T-helper 9 cell (primary cell): ENCODE measurements at regions not wholly inside any gene's neighbourhood (a gene's known extent, or its start where the extent isn't known, plus 50 kb on each side); places are given as distances from the start of the nearest gene placed in this dataset.

Source experiments
- DNase-seq: peaks from one replicate; pipeline ENCODE4 v3.0.0-alpha.2; 2020

DNA sequence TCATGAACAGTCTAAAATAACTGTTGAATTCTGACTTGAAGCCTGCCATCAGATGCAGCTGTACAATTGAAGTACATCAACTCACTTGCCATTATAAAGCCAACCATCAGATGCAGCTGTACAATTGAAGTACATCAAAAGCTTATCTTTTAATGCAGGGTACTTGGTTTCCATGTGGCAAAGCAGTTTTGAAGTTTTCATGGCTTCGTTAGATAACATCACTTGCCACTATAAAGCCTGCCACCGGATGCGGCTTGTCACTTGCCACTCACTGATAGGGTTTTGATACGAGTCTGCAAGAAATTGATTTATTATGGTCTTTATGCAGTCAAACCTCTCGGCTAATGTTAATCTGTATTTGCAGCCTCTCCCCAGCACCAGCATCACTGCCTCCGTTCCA is 1605.8 kb downstream of the SUCLG1 start:
- DNase-seq = no peak

DNA sequence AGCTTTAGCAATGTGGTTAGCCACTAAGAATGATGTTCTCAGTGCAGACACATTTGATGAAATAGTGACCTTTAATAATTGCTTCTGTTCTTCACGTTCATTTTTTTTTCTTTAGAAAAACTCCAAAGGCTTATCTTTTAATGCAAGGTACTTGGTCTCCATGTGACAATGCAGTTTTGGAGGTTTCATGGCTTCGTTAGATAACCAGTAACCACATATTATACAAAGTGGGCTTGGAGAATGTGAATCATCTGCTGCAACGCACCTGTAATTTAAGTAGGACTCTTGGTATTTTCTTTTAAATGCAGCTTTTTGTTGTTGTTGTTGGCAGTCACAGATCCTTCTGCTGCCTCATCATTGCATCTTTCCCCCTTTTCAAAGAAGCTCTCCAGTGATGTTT is 1606.3 kb downstream of the SUCLG1 start:
- no peak for DNase-seq

DNA sequence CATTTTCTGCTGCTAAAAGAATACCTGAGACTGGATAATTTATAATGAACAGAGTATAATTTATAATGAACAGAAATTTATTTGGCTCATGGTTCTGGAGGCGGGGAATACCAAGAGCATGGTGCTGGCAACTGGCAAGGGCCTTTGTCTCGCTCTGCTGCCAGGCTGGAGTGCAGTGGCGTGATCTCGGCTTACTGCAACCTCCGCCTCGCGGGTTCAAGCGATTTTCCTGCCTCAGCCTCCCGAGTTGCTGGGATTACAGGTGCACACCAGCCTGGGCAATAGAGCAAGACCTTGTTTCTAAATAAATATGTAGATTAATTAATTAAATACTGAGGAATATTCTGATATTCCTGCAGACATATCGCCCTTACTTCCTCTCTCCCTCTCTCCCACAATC is 1610.8 kb downstream of the SUCLG1 start:
- DNase-seq = no peak

DNA sequence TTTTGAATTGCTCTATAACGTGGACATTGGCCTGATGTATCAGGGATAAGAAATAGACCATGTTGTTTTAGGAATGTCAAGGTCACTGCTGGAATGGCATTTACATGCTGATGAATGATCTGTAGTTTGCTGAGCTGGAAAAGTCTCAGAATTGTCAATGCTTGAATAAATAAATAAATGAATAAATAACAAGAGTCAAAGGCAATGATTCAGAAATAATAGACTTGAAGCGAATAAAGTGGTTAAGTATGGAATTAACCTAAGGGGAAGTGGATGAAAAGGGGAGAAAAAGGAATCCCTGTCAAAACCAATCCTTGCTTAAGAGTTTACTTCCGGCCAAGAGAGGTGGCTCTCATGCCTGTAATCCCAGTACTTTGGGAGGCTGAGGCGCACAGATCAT is 1620.0 kb downstream of the SUCLG1 start:
- no peak for DNase-seq

DNA sequence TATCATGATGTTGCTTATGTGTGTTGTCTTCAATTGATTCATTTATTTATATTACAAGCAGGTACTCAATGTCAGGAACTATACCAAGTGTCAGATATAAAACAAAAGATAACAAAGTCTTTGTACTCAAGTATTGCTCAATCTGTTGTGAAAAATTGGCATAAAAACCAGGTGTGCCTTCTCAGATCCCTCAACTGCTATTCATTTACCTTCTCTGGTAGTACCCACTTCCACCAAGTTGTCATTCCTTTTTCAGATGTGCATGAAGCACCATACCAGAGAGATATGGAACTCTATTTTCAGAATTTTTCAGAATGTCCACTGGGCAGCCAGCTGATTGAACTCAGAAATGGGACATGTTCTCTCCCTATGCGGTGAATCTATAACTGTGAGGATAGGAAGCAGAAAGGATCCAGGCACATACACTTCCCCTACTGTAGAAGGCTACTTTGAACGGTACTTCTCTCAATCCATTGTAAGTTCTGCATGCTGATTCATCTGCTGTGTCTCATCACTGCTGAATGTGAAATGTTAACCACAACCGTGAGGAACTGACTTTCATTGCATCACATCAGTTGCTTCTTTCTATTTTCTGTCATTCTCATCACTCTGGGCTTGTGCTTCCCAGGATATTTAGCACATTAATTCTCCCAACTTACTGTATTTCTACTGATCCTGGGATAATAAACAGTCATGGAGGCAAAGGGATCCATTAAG is 1621.3 kb downstream of the SUCLG1 start:
- DNase-seq = no peak

DNA sequence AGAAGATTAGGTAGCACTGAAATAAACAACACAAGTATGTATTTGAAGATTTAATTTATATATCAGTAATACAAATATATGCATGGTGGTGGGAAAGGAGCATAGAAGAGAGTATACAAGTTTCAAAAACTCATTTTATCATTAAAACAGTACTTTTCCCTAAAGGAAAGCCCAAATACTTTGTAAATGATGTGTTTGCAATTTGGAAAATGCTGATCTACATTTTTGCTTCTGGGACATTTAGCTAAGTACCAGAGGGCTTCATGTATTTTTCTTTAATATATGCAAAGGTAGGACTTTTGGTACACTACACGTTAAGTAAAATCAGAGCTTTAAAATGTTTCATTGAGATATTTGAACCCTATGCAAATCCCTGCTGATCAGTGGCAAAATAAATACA is 1624.2 kb downstream of the SUCLG1 start:
- no peak for DNase-seq

DNA sequence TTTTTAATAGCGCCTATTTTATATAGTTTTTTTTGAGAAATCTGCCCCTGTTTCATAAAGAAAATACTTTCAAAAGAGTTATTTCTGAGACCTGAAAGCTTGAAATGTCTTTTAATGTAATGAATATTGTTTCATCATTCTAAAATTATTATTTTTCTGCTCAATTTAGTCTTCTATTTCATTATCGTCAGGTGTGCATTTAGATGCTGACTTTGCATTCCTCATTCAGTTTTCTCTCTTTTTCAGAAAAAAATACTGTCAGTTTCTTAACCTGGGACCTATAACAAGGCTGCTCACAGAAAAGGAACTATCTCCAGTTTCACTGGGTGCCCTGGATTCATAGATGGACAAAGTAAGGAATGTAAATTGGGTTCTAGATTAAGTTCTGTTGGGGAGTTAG is 1631.7 kb downstream of the SUCLG1 start:
- no peak for DNase-seq

DNA sequence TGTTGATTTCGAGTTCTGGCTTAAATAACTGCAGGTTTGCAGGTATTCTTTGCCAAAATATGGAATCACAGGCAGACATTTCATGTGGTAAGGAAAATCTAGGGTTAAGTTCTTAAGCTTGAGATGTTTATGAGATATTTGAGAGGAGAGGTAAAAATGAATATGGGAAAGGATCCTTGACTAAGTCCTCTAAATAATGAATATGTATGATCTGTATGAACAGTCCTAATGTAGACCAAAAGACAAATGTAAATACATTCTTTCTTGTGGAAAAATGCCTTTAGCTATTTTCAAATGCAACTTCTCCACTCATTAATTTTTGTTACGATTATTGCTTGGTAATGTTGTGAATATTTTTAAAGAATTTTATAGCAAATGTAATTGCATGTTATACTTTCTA is 1632.6 kb downstream of the SUCLG1 start:
- DNase-seq = no peak

DNA sequence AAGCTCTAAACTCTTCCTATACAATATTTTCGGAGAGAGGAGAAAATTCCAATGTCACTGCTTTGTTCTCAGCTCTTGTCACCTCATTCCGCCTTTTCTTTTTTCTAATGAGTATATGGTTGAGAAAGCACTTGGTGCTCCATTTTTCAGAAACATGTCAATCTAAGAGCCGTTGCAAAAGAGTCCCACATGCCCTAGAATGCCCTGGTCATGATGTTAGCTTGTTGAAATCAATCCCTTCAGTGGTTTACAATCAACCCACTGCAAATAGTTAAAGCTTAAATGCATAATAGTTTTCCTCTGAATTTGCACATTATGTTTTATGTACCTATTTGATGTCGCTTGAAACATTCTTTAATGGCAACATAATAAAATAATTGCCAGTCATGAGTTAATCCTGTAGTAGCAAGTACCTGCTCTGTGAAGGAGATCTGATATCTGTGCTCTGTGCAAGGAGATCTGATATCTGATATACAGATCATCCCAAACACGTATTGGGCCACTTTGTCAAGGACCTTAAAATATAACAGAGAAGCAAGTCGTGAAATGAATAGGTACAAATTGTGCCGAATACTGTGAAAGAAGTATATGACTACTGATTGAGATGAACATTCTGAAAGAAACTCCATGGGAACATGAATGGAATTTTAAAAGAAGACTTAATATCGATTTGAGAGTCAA is 1633.5 kb downstream of the SUCLG1 start:
- DNase-seq = no peak

DNA sequence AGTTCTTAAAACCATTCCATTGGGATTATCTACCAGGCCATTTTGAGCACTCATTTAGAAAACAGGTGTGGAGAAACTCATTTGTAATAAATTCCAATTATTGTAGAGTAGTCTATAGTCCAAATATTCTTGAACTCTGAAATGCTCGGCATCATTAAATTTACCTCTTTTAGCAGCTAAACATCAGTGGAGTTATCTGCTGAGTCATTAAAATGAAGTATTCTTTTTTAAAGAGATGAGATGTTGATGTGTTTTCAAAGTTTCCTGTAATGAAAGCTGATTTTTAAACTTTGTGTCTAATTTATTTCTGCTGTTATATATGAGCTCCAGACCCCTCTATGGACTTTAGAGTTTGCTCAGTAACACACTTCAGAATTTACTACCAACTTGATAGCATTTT is 1635.2 kb downstream of the SUCLG1 start:
- DNase-seq = no peak

DNA sequence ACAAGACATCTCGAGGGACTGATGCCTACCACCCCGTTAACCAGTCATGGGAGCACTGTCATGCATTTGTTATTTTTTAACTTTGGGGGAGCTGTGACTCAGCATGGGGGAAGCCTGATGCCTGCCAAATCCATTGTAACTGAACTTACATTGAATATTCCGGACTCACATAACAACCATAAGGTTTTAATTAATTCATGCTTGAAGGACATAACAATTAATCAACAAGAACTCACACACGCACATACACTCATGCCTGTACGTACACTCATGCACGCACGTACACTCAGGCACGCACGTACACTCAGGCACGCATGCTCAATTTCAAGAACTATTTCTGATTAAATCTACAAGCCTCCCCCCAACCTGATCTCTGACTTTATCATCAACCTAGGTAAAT is 1639.1 kb downstream of the SUCLG1 start:
- DNase-seq = no peak

DNA sequence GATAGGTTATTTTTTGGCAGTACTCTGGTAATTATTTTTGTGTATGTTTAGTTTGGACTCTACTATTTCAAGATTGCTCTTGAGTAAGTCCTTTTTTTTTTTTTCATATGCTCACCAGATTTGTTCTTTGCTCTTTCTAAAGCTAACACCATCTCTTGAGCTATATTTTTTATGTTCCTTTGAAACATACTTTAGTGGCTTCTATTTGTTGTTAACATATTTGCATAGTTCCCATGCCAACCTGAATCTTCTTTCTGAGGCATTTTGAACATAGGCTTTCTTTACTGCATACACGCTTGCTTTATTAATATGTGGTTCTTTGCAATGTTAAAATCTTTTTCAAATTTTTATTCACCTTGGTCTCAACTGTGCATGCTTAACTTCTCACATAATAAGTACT is 1644.9 kb downstream of the SUCLG1 start:
- no peak for DNase-seq

DNA sequence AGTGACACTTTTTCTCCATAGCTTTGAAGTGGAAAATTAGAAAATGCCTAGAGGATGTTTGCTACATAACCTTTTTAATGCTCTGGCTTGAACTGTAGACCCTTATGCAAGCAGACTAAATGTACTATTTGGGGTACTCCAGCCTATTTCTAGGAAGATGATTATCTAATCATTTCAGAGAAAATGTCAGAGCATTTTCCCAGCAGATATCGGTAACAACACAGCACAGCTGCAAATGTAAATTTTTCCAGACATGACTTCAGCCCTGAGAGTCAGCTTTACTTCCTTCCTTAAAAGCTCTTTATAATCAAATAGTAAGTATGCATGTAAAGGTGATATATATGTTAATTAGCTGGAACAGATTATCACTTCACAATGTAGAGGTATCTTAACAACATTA is 1647.1 kb downstream of the SUCLG1 start:
- no peak for DNase-seq

DNA sequence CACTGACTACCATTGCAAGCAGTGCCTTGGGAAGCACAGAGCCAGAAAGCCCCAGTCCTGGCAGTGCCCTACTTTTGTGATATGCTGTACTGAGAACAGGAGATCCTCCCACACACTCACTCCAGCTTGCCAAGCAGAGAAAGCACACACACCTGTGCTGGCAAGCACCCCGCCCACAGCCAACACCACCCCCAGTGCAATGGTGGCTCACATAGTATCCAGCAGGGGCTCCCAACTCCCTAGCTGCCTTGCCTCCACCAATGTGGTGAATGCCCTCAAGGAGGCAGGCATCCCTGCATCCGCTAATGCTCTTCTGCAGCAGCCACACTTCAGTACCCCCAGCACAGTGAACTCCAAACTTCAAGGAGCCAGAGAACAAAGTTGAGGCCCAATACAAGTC is 1655.8 kb downstream of the SUCLG1 start:
- no peak for DNase-seq

DNA sequence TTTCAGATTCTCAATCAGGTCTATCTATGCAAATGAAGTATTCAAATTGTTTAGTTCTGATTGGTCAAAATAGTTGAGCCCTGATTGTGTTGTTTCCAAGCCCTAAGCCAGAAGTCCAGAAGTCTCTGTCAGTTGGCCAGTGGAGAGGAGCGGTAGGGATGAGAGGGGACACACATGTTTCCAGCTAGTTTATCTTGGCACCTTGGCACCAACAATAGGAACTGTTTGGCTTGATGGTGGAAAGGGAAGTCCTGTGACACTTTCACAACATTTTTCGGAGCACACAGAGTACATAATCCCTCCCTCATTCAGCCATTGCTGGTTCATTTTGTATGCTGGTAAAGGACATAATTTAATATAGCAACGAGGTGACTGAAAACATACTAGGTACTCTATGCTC is 1661.6 kb downstream of the SUCLG1 start:
- no peak for DNase-seq

DNA sequence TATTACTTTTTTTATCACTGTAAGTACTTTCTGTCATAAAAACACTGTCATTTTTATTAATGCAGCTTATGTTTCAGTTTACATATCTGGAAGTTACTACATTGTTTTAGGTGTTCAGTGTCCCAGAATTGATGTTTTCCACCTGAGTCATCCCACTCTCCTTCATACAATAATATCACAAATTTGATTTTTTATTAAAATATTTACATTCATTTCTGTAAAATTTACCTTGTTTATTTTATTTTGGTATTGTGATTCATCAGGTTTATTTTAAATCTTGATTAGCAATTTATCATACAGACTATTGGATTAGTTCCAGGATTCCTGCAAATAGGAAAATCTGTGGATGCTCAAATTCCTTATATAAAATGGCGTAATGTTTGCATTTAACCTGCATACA is 1662.9 kb downstream of the SUCLG1 start:
- DNase-seq = no peak

DNA sequence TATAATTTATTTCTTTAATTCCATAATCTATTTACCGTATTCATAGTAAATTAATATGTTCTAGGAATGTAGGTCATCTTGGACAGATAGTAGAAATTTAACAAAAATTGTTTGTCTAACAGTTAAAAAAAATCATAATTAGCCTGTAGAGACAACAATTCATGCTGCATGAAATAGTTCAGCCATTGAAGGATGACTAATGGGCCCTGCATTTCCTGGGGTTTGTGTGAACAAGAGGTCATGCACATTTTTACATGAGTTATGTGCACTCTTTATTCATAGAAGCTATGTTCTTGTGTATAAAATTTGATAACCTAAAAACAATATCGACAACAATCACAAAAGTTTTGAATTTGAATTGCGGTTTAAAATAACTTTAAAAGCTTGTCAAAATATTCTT is 1663.6 kb downstream of the SUCLG1 start:
- no peak for DNase-seq

DNA sequence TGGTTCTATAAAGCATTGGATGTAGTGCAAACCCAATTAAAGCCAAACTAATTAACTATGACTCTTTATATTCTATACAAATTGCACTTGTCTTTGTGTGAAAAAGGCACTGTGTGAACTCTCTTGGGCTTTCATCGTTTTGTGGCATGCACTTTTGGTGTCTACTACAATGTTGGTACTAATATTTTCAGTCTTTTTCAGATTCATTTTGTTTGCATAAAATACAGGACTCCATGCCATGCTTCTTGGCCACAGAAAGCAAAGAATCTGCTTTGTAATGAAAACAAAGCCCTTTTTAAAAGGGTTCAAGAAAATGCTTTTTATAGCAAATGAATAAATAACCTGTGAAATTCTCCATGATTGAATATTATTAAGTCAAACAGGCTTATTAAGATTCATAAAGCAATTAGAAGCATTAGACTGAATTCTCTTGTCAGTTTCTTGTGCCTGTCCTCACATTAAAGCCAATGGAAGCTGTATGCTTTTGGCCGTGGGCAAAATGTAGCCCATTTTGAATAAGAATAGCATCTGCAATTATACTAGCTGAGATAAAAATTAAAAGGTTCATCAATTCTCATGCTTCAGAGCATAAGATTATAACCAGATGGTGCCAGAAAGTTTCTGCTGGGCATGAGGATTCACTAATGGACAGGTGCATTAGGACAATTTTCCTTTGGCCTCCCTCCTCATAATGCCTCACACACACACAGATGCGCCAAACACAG is 1665.2 kb downstream of the SUCLG1 start:
- no peak for DNase-seq

DNA sequence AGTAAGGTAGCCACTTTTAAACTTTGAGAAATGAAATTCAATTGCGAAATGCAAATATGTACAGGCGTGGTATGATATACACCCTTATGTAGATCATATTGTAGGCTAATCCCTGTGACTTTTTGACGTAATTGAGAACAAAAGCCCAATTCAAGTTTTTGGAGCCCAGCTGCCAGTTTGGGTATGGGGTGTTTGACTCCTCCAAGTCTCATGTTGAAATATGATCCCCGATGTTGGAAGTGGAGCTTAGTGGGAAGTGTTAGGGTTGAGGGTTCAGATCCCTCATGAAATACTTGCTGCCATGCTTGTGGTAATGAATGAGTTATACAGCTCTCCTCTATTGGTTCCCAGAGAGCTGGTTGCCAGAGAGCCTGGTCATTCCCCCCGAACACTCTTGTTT is 1666.8 kb downstream of the SUCLG1 start:
- DNase-seq = no peak

DNA sequence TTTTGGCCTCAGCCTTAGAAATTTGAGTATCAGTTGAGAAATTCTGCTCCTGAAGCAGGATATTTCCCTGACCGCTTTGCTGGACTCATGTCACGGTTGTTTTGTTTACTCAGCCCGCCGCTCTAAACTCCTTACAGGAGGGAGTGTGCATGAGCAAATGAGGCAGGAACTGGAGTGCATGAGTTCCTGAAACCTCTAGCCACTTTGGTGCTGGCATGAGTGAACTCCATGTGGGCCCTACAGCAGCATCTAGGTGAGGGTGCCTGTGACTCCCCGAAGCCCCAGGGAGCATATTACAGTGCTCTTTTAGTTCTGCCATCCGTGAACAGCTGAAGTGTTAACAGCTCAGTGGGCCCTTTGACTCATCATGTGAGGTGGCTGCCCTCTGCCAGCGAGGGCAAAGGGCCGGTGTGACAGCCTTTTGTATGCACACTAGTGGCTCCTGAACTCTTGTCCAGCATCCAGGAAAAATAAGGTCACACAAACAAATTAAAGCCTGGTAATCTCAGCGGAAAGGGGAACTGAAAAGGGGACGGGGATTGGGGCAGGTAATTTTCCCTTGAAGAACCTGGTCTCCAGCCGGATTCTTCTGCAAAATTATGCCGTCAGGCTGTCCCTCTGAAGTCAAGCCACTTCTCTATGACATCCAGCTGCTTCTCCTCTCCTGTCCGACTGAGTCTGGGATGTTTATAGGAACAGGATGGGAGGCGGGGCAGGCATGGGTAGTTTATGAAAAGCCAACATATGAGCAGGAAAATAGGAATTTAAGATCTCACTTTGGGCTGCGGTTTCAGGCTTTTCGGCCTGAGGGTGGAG is 1668.7 kb downstream of the SUCLG1 start:
- DNase-seq = no peak

DNA sequence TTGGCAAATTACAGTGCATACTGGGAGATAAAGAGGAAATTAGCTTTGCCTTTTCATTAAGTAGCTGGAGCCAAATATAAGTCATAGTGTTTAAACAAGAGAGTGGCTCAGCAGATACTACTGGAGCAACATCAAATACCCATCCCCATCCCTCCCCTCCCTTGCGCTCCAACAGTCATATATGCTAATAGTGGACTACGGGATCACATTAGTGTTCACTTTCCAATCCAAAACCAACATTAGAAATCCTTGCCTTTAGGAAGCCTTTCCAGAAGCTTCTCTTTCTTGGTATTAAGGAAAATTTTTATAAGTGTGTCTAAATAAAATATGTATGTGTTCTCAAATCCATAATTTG is 1669.3 kb downstream of the SUCLG1 start:
- no peak for DNase-seq

DNA sequence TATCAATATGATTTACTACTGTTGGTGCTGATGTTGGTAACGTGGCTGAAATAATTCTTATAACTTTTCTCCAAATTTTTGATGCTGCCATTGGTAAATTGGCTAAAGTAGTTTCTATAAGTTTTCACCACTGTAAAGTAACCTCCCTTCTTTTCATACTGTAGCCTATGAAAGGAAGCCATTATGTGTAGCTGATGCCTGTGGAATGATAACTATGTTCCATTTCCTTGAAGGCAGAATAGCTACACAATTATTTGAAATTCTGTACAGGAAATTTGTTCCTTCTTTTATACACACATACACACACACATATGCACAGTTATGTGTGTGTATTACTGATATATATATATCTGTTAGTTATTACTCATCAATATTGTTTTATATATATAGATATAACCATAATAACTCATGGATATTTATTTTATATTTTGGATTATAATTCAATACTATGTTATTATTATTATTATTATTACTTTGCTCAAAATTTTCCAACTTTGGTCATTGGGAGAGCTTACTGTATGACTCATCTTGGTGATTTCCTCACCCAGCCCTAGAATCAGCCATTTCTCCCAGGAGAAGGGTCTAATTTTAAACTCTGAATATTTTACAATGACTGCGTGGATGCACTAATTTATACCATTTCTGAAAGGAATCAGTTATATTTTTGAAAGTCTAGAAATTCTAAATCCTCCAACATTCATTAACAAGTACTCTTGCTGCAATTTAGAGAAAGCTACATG is 1677.7 kb downstream of the SUCLG1 start:
- DNase-seq = no peak

DNA sequence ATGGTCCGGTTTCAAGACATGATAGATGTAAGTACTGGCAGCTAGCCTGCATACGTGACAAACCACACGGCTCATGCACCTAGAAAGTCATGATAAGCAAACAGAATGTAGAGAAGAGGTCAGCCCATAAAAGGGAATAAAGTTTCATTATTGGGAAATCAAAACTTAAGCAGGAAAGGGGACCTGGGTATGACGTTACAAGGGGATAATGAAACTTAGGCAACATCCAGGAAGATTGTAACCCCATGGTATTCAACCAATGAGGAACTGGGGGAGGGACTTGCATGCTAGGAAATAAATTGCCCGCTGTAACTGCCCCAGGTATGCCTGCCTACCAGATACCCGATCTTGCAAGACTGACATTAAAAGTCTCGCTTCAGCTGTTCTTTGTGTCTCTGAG is 1679.0 kb downstream of the SUCLG1 start:
- no peak for DNase-seq
